ENCODE measurements at regions not wholly inside any gene's neighbourhood (a gene's known extent, or its start where the extent isn't known, plus 50 kb on each side); places are given as distances from the start of the nearest gene placed in this dataset.

DNA sequence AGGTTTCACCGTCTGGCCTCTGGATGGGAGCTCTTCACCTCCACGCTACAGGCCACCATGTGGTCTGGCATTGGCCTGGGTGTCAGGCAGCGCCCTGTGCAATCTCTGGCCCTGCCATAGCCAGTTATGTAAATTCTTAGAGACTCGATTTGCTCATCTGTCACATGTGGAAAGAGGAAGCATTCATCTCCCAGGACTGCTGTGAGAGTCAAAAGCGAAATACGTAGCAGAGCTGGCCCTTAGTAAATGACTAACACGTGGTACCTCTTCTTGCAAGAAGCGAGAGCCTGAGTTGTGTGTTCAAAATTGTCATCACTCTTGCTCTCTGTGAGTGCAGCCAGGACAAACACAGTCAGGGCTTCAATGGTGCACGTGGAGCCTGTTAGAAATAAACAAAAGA is 159.0 kb upstream of the BACE2 start:
- TF ChIP-seq GATA3 (IDR thresholded peaks at IDR 0.05; ENCODE audit: low read depth, low read length) (no peak), GATA2 (IDR thresholded peaks at IDR 0.05; ENCODE audit: low read depth, low read length) (no peak)

Data from SH-SY5Y (cell line).